IMR-90 (cell line): ENCODE measurements at regions not wholly inside any gene's neighbourhood (a gene's known extent, or its start where the extent isn't known, plus 50 kb on each side); places are given as distances from the start of the nearest gene placed in this dataset.

Experiments
- ATAC-seq: fragments of 200-7000 bp; cut with Tn5 transposase; 2 replicates; pipeline ENCODE4 v1.9.1; 2020; ENCODE audit warnings: low read depth, mild to moderate bottlenecking, moderate library complexity
- BruUV-seq: library from RNA; stranded (reverse); fragments of 400-500 nt; replicated peaks from 2 replicates; lab custom pipeline; 2021; lab: Mats Ljungman, UMichigan
- CTCF ChIA-PET: fragments of 300-600 bp; formaldehyde crosslinking; extraction: SDS; loops from one replicate; lab custom pipeline; 2021; ENCODE audit warnings: antibody characterized with exemption; lab: Yijun Ruan, JAX
- POLR2A ChIA-PET: fragments of 300-600 bp; sonication (Branson Sonifier 250); formaldehyde crosslinking; loops from one replicate; lab custom pipeline; 2022; ENCODE audit warnings: antibody characterized with exemption; ENCODE audit not compliant: unreplicated experiment; lab: Charles Lee
- DNase-seq: peaks from one replicate; pipeline ENCODE4 v3.0.0; 2013
- H2AFZ ChIP-seq: replicated peaks from 2 replicates; pipeline ENCODE3; 2013; ENCODE audit warnings: low read length, mild to moderate bottlenecking; ENCODE audit not compliant: poor library complexity
- H2AK5ac ChIP-seq: 2 replicates; pipeline ENCODE4 v1.6.1; 2013; ENCODE audit warnings: low read depth, low read length, inconsistent platforms
- H2AK9ac ChIP-seq: replicated peaks from 2 replicates; pipeline ENCODE3; 2013; ENCODE audit warnings: mild to moderate bottlenecking, low read depth, low read length, moderate library complexity; ENCODE audit not compliant: poor library complexity
- H2BK120ac ChIP-seq: 2 replicates; pipeline ENCODE4 v1.6.1; 2013; ENCODE audit warnings: low read depth, low read length, inconsistent platforms
- H2BK15ac ChIP-seq: 3 replicates; pipeline ENCODE4 v1.6.1; 2013; ENCODE audit warnings: low read depth, low read length, inconsistent platforms
- H2BK20ac ChIP-seq: 2 replicates; pipeline ENCODE4 v1.6.1; 2013; ENCODE audit warnings: low read depth, mild to moderate bottlenecking, inconsistent platforms, low read length, moderate library complexity
- H2BK5ac ChIP-seq: 2 replicates; pipeline ENCODE4 v1.6.1; 2013; ENCODE audit warnings: mild to moderate bottlenecking, low read depth, low read length, inconsistent platforms; ENCODE audit not compliant: poor library complexity, severe bottlenecking
- H3K14ac ChIP-seq: replicated peaks from 2 replicates; pipeline ENCODE4 v1.6.1; 2013; ENCODE audit warnings: low read depth, low read length, inconsistent platforms
- H3K18ac ChIP-seq: 2 replicates; pipeline ENCODE4 v1.6.1; 2013; ENCODE audit warnings: low read depth, low read length, control low read depth
- H3K23ac ChIP-seq: 2 replicates; pipeline ENCODE4 v1.6.1; 2013; ENCODE audit warnings: low read depth, low read length, inconsistent platforms
- H3K27ac ChIP-seq: 2 replicates; pipeline ENCODE4 v1.5.1; 2013; ENCODE audit warnings: mild to moderate bottlenecking, control low read depth, low read length; ENCODE audit not compliant: insufficient read depth
- H3K27me3 ChIP-seq: 2 replicates; pipeline ENCODE4 v1.6.1; 2013; ENCODE audit warnings: low read length; ENCODE audit not compliant: control insufficient read depth, insufficient read depth
- H3K36me3 ChIP-seq: 2 replicates; pipeline ENCODE4 v1.6.1; 2013; ENCODE audit warnings: low read length, mixed read lengths; ENCODE audit not compliant: control insufficient read depth, insufficient read depth
- H3K4ac ChIP-seq: 2 replicates; pipeline ENCODE4 v1.6.1; 2013; ENCODE audit warnings: low read depth, low read length, inconsistent platforms
- H3K4me1 ChIP-seq: 2 replicates; pipeline ENCODE4 v1.6.1; 2013; ENCODE audit warnings: low read length, mixed read lengths; ENCODE audit not compliant: control insufficient read depth, insufficient read depth
- H3K4me2 ChIP-seq: 2 replicates; pipeline ENCODE4 v1.6.1; 2013; ENCODE audit warnings: low read depth, mild to moderate bottlenecking, control low read depth, low read length, moderate library complexity
- H3K4me3 ChIP-seq: 2 replicates; pipeline ENCODE4 v1.5.1; 2013; ENCODE audit warnings: low read depth, mild to moderate bottlenecking, control low read depth, low read length, moderate library complexity; ENCODE audit not compliant: insufficient read depth
- H3K56ac ChIP-seq: 2 replicates; pipeline ENCODE4 v1.6.1; 2013; ENCODE audit warnings: low read length, inconsistent platforms; ENCODE audit not compliant: insufficient read depth; ENCODE audit errors: extremely low read depth
- H3K79me1 ChIP-seq, 2 experiments: 2 replicates each; pipeline ENCODE4 v1.6.1; 2013; ENCODE audit warnings: low read length in 2 of 2, inconsistent platforms in 1 of 2, low read depth in 1 of 2
- H3K9ac ChIP-seq: 2 replicates; pipeline ENCODE4 v1.6.1; 2013; ENCODE audit warnings: low read depth, low read length, control low read depth
- H3K9me1 ChIP-seq: 2 replicates; pipeline ENCODE4 v1.6.1; 2013; ENCODE audit warnings: low read length, inconsistent platforms; ENCODE audit not compliant: insufficient read depth
- H3K9me3 ChIP-seq: 2 replicates; pipeline ENCODE4 v1.6.1; 2013; ENCODE audit warnings: low read length; ENCODE audit not compliant: control insufficient read depth, insufficient read depth
- H4K20me1 ChIP-seq: 2 replicates; pipeline ENCODE4 v1.6.1; 2013; ENCODE audit warnings: low read length, inconsistent platforms; ENCODE audit not compliant: insufficient read depth
- H4K5ac ChIP-seq: 2 replicates; pipeline ENCODE4 v1.6.1; 2013; ENCODE audit warnings: mild to moderate bottlenecking, low read depth, low read length, control low read depth
- H4K8ac ChIP-seq, 2 experiments: 2 replicates each; pipeline ENCODE4 v1.6.1; 2013; ENCODE audit warnings: low read depth in 2 of 2, low read length in 2 of 2, control low read depth in 1 of 2, inconsistent platforms in 1 of 2
- H4K91ac ChIP-seq: 2 replicates; pipeline ENCODE4 v1.6.1; 2013; ENCODE audit warnings: low read depth, low read length, inconsistent platforms; ENCODE audit not compliant: insufficient read depth
- RAD21 ChIP-seq: IDR thresholded peaks from 2 replicates; pipeline ENCODE4 v1.6.1; 2012; ENCODE audit warnings: low read length, improper control_type of control experiment
- WGBS, 2 experiments: methylation state at CpG; one replicate each; pipeline versions ENCODE4 v1.1.5 to v1.1.7; 2013; ENCODE audit warnings: missing lambda C conversion rate in 2 of 2; ENCODE audit not compliant: insufficient read length in 1 of 2; ENCODE audit errors: extremely low coverage in 2 of 2; 5-methylcytosine and 5-hydroxymethylcytosine counted together
- dilution Hi-C: fragments of 300-500 bp; cut with HindIII; formaldehyde crosslinking; loops from one replicate; pipeline ENCODE4 v1.14.3; 2018; ENCODE audit warnings: low sequenced_read_pairs; ENCODE audit not compliant: unreplicated experiment
- in situ Hi-C: fragments of 300-500 bp; cut with MboI; formaldehyde crosslinking; loops from 3 replicates; pipeline ENCODE4 v1.14.3; 2019; ENCODE audit warnings: low sequenced_read_pairs, inconsistent platforms, mixed read lengths
- intact Hi-C: fragments of 100-400 bp; cut with micrococcal nuclease; formaldehyde crosslinking; loops from 2 replicates; pipeline ENCODE4 v1.10.0; 2022

DNA sequence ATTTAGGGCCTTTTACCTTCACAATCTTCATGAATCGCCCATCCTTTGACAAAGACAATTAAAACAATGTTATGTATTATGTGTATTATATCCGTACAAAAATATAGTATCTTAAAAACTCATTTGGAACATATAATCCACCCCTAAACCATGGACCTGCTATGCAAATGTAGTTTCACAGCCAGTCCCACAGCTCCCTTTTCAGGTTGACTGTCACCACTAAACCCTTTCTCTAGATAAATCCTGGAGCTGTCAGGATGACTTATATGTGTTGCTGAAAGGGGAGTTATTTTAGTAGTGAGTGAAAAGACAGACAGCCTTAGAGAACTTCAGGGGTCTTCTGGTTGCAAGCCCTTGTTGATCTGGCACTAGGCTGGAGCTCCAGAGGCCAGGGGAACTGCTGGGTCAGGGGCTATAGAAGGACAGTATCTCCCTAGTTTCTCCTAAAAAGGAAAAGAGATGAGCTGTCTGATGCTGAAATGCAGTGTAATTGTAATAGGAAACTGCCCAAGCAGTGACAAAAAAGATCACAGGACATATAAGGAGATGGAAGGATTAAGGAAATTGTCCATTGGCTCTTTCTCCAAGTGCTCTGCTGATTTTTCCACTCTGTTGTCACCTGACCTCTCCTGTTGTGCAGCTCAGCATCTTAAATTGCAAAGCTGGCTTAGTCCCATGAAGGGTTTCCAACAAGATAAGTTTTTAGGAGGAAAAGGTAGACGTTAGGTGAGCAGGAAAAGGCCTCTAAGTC, 127.7 kb downstream of the S1PR1 start:
- no peaks in the 10 kb centered on the region for H3K79me1 ChIP-seq
- dilution Hi-C loops (no loop called here), intact Hi-C loops (no loop called here), in situ Hi-C loops (no loop called here)
- peak overlapping the region; percentile 62 for H2AK5ac ChIP-seq
- H2BK5ac ChIP-seq: peak overlapping the region; percentile 72
- H3K18ac ChIP-seq: peak overlapping the region; percentile 76; the same call in 1 of the 2 replicates
- no peak overlapping the region for H3K4me3 ChIP-seq
- H3K23ac ChIP-seq: no peak overlapping the region
- H3K14ac ChIP-seq: peak overlapping the region; percentile 60
- no peak for TF ChIP-seq RAD21
- H2BK20ac ChIP-seq: peak overlapping the region; percentile 84
- H2AFZ ChIP-seq: no peak overlapping the region
- H3K9ac ChIP-seq: no peak overlapping the region
- peak overlapping the region; percentile 10; the same call in 1 of the 2 replicates for H4K5ac ChIP-seq
- peak overlapping the region; percentile 75 for H3K56ac ChIP-seq
- BruUV-seq: no TSS peak
- H4K20me1 ChIP-seq: no peaks in the 10 kb centered on the region
- peak overlapping the region; percentile 52 to 61; a peak in 3 of 4 replicates for H4K8ac ChIP-seq
- H3K4me1 ChIP-seq: peaks cover 10% of the 10 kb centered on the region
- peak overlapping the region; percentile 81; the same call in 2 of the 3 replicates for H2BK15ac ChIP-seq
- POLR2A ChIA-PET: no interaction called here
- H4K91ac ChIP-seq: peak overlapping the region; percentile 79
- no peaks in the 10 kb centered on the region for H3K9me3 ChIP-seq
- no peaks in the 10 kb centered on the region for H3K27me3 ChIP-seq
- H2AK9ac ChIP-seq: no peak overlapping the region
- H3K4ac ChIP-seq: peak overlapping the region; percentile 89
- 80% methylated on average over 1 of the region's 3 CpGs; no CpG with 5 or more reads in 1 of the 2 experiments for WGBS, 2 experiments
- H3K36me3 ChIP-seq: no peaks in the 10 kb centered on the region
- peaks cover 15% of the 10 kb centered on the region; the same call in 1 of the 2 replicates for H3K9me1 ChIP-seq
- H2BK120ac ChIP-seq: peak overlapping the region; percentile 93
- H3K27ac ChIP-seq: peak overlapping the region; percentile 32
- CTCF ChIA-PET: interaction anchor here (1.3 kb wide), 1 partner anchor 55 kb away, joined by 6 read pairs; no protein-coding TSS in a partner anchor
- ATAC-seq: peak; percentile 27
- peak; percentile 9 for DNase-seq
- peak overlapping the region; percentile 17; the same call in 1 of the 2 replicates for H3K4me2 ChIP-seq
